ENCODE measurements at regions not wholly inside any gene's neighbourhood (a gene's known extent, or its start where the extent isn't known, plus 50 kb on each side); places are given as distances from the start of the nearest gene placed in this dataset.
"Not testable (repeated sequence)": the region's sequence is repeated elsewhere in the genome, so short reads cannot be mapped to it uniquely, and the experiment has no call there.

DNA sequence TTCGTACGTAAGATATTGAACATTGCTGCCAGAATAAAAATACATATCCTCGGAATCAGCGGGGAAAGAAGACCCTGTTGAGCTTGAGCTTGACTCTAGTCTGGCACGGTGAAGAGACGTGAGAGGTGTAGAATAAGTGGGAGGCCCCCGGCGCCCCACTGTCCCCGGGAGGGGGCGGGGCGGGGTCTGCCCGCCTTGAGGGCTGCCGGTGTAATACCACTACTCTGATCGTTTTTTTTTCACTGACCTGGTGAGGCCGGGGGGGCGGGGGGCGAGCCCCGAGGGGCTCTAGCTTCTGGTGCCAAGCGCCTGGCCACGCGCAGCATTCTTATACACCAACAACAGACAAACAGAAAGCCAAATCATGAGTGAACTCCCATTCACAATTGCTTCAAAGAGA lies 324.0 kb upstream of the REG3G start:
- DNase-seq (ENCODE audit: low read depth, low spot score): no peak

GRCh38 chr2:78707776-78708386 lies 317.6 kb upstream of the REG3G start:
- no peak for DNase-seq (ENCODE audit: low read depth, low spot score)

DNA sequence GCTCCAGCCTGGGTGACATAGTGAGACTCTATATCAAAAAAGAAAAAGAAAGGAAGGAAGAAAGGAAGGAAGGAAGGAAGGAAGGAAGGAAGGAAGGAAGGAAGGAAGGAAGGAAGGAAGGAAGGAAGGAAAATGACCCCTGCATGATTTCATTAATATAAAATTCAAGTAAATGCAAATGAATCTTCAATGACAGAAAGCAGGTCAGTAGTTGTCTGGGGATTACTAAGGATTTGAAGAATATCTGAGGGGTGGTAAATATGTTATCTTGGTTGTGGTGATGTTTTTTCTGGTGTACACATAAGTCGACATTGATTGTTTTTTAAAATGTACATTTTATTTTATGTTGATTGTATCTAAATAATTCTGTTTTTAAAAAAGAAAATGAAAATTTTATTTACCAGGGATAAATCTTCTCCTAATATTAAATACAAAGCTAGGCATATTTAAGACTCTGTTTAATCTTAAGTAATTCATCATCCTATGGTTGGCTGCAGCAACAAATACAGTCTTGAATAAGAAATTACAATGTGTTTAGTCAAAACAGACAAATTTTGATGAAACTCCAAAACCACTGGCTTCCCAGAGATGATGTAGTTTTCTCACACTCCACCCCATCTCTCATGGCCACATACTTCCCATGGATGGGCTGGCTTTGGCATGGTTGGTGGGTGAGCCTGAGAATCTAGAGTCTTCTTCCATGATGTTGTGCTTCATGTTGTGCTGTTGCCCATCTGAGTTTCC lies 314.7 kb upstream of the REG3G start:
- no peak for DNase-seq (ENCODE audit: low read depth, low spot score)

GRCh38 chr2:78715293-78715692 lies 310.2 kb upstream of the REG3G start:
- DNase-seq (ENCODE audit: low read depth, low spot score): no peak

GRCh38 chr2:78718024-78718423 lies 307.5 kb upstream of the REG3G start:
- DNase-seq (ENCODE audit: low read depth, low spot score): no peak

GRCh38 chr2:78718473-78718872 lies 307.0 kb upstream of the REG3G start:
- DNase-seq (ENCODE audit: low read depth, low spot score): no peak

GRCh38 chr2:78721355-78722033 lies 304.0 kb upstream of the REG3G start:
- no peak for DNase-seq (ENCODE audit: low read depth, low spot score)

DNA sequence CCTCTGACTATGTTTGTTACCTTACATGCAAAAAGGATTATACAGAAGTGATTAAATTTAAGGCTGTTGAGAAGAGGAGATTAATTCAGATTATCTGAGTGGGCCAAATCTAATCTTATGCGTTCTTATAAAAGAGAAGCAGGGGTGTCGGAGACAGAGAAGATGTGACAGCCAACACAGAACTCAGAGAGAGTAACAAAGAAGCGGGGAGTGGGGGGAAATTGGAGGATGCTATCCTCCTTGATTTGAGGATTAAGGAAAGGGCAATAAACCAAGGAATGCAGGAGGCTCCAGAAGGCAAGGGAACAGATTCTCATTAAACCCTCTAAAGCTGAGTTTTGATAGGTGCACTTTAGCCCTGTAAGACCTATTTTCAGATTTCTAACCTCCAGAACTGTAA lies 291.3 kb upstream of the REG3G start:
- DNase-seq (ENCODE audit: low read depth, low spot score): no peak

DNA sequence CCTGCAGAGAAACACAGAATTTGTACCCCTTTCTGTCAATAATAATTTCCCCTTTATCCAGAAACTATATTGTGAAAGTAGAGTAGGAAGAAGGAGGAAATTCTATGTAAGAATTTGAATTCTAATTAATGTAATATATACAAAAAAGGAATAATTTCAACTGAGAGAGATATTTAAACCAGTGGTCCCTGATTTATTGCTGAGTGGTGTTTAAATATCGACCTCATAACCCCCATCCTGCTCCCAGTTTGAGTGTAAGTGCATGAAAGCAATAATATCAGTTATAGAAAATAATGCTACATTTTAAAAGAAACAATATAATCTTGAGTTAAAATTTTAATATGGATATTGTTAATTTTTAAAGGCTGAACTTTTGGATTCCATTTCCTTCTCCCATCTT lies 286.2 kb upstream of the REG3G start:
- DNase-seq (ENCODE audit: low read depth, low spot score): no peak

GRCh38 chr2:78749638-78750037 lies 275.9 kb upstream of the REG3G start:
- DNase-seq (ENCODE audit: low read depth, low spot score): no peak

- no peak for DNase-seq (ENCODE audit: low read depth, low spot score)
Observed at GRCh38 chr2:78750219-78750618, 275.3 kb upstream of the REG3G start.

GRCh38 chr2:78754930-78755329 lies 270.6 kb upstream of the REG3G start:
- DNase-seq (ENCODE audit: low read depth, low spot score): no peak

DNA sequence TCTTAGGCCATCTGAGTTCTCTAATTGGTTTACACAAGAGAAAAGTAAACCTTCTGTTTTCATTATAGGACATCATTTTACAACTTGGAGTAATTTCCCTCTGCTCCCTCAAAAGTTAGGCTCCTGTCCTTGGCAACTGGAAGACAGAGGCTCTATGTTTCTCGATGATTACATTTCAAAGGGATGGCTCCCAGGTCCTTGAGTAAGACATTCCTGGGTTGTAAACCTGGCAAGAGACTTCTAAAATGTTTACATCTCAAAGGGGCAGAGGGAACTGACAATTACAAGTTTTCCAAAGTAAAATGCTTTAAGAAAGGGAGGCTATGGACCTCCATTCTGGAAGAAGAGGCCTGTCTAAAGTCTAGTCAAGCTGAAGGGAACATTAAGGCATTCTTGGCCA lies 268.3 kb upstream of the REG3G start:
- peak; percentile 30 for DNase-seq (ENCODE audit: low read depth, low spot score)

- DNase-seq (ENCODE audit: low read depth, low spot score): no peak
Observed at GRCh38 chr2:78757640-78758039, 267.9 kb upstream of the REG3G start.

DNA sequence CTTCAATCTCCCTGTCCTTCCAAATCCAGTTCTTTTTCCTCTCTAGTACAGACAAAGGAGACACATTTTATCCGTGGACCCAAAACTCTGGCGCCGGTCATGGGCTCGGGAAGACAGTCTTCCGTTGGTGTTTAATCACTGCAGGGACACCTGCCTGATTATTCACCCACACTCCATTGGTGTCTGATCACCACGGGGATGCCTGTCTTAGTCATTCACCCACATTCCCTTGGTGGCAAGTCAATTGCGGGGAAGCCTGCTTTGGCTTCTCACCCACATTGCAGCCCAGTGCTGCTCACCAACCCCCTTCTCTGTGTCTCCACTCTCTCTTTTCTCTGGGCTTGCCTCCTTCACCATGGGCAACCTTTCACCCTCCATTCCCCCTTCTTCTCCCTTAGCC lies 266.7 kb upstream of the REG3G start:
- not testable (repeated sequence) for DNase-seq (ENCODE audit: low read depth, low spot score)

DNA sequence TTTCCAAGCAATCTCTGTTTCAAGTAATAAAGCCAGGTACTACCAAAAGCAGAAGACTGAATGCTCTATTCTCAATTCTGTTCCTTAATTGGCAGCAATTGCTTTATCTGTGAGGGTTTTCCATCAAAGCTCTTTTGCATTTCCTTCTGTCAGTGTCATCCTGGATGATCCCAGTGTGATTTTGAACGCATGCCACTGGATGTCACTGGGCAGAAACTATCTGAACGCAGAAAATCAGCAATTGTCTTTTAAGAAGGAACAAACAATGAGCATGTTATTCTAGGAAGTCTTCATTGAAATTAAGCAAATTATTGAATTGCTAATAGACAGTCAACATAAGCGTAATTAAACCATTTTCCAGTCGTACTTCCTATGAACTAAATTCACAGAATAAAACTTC lies 259.0 kb upstream of the REG3G start:
- no peak for DNase-seq (ENCODE audit: low read depth, low spot score)

GRCh38 chr2:78768016-78768415 lies 257.5 kb upstream of the REG3G start:
- DNase-seq (ENCODE audit: low read depth, low spot score): no peak

GRCh38 chr2:78775291-78775690 lies 250.2 kb upstream of the REG3G start:
- DNase-seq (ENCODE audit: low read depth, low spot score): no peak

DNA sequence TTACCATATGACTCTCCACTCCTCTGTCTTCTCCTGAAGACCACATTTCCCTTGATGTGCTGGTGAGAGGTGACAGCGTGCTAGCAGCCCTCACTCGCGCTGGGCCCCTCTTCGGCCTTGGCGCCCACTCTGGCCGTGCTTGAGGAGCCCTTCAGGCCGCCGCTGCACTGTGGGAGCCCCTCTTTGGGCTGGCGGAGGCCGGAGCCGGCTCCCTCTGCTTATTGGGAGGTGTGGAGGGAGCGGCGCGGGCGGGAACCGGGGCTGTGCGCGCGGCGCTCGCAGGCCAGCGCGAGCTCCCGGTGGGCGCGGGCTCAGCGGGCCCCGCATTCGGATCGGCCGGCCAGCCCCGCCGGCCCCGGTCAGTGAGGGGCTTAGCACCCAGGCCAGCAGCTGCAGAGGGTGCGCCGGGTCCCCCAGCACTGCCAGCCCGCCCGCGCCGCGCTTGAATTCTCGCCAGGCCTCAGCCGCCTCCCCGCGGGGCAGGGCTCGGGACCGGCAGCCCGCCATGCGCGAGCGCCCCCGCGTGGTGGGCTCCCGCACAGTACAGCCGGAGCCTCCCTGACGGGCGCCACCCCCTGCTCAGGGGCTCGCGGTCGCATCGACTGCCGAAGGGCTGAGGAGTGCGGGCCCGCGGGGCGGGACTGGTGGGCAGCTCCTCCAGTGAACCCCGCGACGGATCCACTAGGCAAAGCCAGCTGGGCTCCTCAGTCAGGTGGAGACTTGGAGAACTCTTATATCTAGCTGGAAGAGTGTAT lies 246.6 kb upstream of the REG3G start:
- peak; percentile 70 for DNase-seq (ENCODE audit: low read depth, low spot score)

- no peak for DNase-seq (ENCODE audit: low read depth, low spot score)
Observed at GRCh38 chr2:78779761-78780160, 245.7 kb upstream of the REG3G start.

DNA sequence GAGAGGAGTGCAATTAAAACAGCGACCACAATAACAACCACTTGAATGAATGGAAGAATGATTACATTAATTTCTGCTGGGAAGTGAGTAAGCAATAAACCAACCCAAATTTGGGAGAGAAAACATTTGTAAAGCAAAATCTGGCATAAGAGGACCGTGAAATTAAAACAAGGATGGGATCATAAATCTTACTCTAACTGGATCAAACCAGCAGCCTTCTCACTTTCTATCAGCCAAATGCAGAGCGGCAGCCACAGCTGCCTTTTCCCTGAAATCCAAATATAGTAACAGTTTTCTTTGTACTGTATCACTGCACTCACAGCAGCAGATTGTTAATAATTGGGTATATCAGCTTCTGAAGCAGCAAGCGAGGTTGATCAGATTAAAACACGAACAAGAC lies 245.2 kb upstream of the REG3G start:
- no peak for DNase-seq (ENCODE audit: low read depth, low spot score)

DNA sequence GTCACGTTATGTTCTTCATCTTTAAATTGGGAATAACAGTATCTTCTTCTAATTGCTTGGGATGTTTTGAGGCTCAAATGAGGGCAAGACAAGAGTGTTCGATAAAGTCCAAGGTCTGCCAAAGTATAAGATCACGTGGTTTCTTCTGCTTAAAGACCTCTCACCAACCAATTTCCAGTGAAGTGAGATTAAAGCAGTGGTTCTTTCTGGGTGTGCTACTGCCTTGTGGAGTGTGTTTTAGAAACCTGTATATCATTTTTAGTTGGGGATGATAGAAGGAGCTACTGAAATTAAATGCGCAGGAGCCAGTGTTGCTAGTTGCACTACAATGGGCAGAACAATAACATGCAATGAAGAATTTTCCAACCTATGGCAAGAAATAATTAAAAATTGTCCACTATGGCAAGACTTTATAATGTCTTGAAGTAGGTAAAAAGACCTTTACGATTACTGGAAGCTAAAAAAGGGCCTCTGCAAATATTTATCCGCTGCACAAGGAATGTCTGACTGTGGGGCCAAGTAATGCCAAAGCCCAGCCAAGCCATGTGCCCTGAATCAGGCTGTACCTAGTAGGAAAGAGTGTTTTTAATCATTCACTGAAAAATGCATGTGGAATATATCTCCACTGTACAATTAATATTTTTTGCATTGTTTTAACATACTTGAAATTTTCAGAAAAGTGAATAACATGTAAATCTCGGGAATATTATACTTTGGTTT lies 244.5 kb upstream of the REG3G start:
- DNase-seq (ENCODE audit: low read depth, low spot score): no peak
